IMR-90 (cell line): ENCODE measurements at regions not wholly inside any gene's neighbourhood (a gene's known extent, or its start where the extent isn't known, plus 50 kb on each side); places are given as distances from the start of the nearest gene placed in this dataset.

Experiments
- ATAC-seq: fragments of 200-7000 bp; cut with Tn5 transposase; 2 replicates; pipeline ENCODE4 v1.9.1; 2020; ENCODE audit warnings: low read depth, mild to moderate bottlenecking, moderate library complexity
- BruUV-seq: library from RNA; stranded (reverse); fragments of 400-500 nt; replicated peaks from 2 replicates; lab custom pipeline; 2021; lab: Mats Ljungman, UMichigan
- CTCF ChIA-PET: fragments of 300-600 bp; formaldehyde crosslinking; extraction: SDS; loops from one replicate; lab custom pipeline; 2021; ENCODE audit warnings: antibody characterized with exemption; lab: Yijun Ruan, JAX
- POLR2A ChIA-PET: fragments of 300-600 bp; sonication (Branson Sonifier 250); formaldehyde crosslinking; loops from one replicate; lab custom pipeline; 2022; ENCODE audit warnings: antibody characterized with exemption; ENCODE audit not compliant: unreplicated experiment; lab: Charles Lee
- DNase-seq: peaks from one replicate; pipeline ENCODE4 v3.0.0; 2013
- H2AFZ ChIP-seq: replicated peaks from 2 replicates; pipeline ENCODE3; 2013; ENCODE audit warnings: low read length, mild to moderate bottlenecking; ENCODE audit not compliant: poor library complexity
- H2AK5ac ChIP-seq: 2 replicates; pipeline ENCODE4 v1.6.1; 2013; ENCODE audit warnings: low read depth, low read length, inconsistent platforms
- H2AK9ac ChIP-seq: replicated peaks from 2 replicates; pipeline ENCODE3; 2013; ENCODE audit warnings: mild to moderate bottlenecking, low read depth, low read length, moderate library complexity; ENCODE audit not compliant: poor library complexity
- H2BK120ac ChIP-seq: 2 replicates; pipeline ENCODE4 v1.6.1; 2013; ENCODE audit warnings: low read depth, low read length, inconsistent platforms
- H2BK15ac ChIP-seq: 3 replicates; pipeline ENCODE4 v1.6.1; 2013; ENCODE audit warnings: low read depth, low read length, inconsistent platforms
- H2BK20ac ChIP-seq: 2 replicates; pipeline ENCODE4 v1.6.1; 2013; ENCODE audit warnings: low read depth, mild to moderate bottlenecking, inconsistent platforms, low read length, moderate library complexity
- H2BK5ac ChIP-seq: 2 replicates; pipeline ENCODE4 v1.6.1; 2013; ENCODE audit warnings: mild to moderate bottlenecking, low read depth, low read length, inconsistent platforms; ENCODE audit not compliant: poor library complexity, severe bottlenecking
- H3K14ac ChIP-seq: replicated peaks from 2 replicates; pipeline ENCODE4 v1.6.1; 2013; ENCODE audit warnings: low read depth, low read length, inconsistent platforms
- H3K18ac ChIP-seq: 2 replicates; pipeline ENCODE4 v1.6.1; 2013; ENCODE audit warnings: low read depth, low read length, control low read depth
- H3K23ac ChIP-seq: 2 replicates; pipeline ENCODE4 v1.6.1; 2013; ENCODE audit warnings: low read depth, low read length, inconsistent platforms
- H3K27ac ChIP-seq: 2 replicates; pipeline ENCODE4 v1.5.1; 2013; ENCODE audit warnings: mild to moderate bottlenecking, control low read depth, low read length; ENCODE audit not compliant: insufficient read depth
- H3K27me3 ChIP-seq: 2 replicates; pipeline ENCODE4 v1.6.1; 2013; ENCODE audit warnings: low read length; ENCODE audit not compliant: control insufficient read depth, insufficient read depth
- H3K36me3 ChIP-seq: 2 replicates; pipeline ENCODE4 v1.6.1; 2013; ENCODE audit warnings: low read length, mixed read lengths; ENCODE audit not compliant: control insufficient read depth, insufficient read depth
- H3K4ac ChIP-seq: 2 replicates; pipeline ENCODE4 v1.6.1; 2013; ENCODE audit warnings: low read depth, low read length, inconsistent platforms
- H3K4me1 ChIP-seq: 2 replicates; pipeline ENCODE4 v1.6.1; 2013; ENCODE audit warnings: low read length, mixed read lengths; ENCODE audit not compliant: control insufficient read depth, insufficient read depth
- H3K4me2 ChIP-seq: 2 replicates; pipeline ENCODE4 v1.6.1; 2013; ENCODE audit warnings: low read depth, mild to moderate bottlenecking, control low read depth, low read length, moderate library complexity
- H3K4me3 ChIP-seq: 2 replicates; pipeline ENCODE4 v1.5.1; 2013; ENCODE audit warnings: low read depth, mild to moderate bottlenecking, control low read depth, low read length, moderate library complexity; ENCODE audit not compliant: insufficient read depth
- H3K56ac ChIP-seq: 2 replicates; pipeline ENCODE4 v1.6.1; 2013; ENCODE audit warnings: low read length, inconsistent platforms; ENCODE audit not compliant: insufficient read depth; ENCODE audit errors: extremely low read depth
- H3K79me1 ChIP-seq, 2 experiments: 2 replicates each; pipeline ENCODE4 v1.6.1; 2013; ENCODE audit warnings: low read length in 2 of 2, inconsistent platforms in 1 of 2, low read depth in 1 of 2
- H3K9ac ChIP-seq: 2 replicates; pipeline ENCODE4 v1.6.1; 2013; ENCODE audit warnings: low read depth, low read length, control low read depth
- H3K9me1 ChIP-seq: 2 replicates; pipeline ENCODE4 v1.6.1; 2013; ENCODE audit warnings: low read length, inconsistent platforms; ENCODE audit not compliant: insufficient read depth
- H3K9me3 ChIP-seq: 2 replicates; pipeline ENCODE4 v1.6.1; 2013; ENCODE audit warnings: low read length; ENCODE audit not compliant: control insufficient read depth, insufficient read depth
- H4K20me1 ChIP-seq: 2 replicates; pipeline ENCODE4 v1.6.1; 2013; ENCODE audit warnings: low read length, inconsistent platforms; ENCODE audit not compliant: insufficient read depth
- H4K5ac ChIP-seq: 2 replicates; pipeline ENCODE4 v1.6.1; 2013; ENCODE audit warnings: mild to moderate bottlenecking, low read depth, low read length, control low read depth
- H4K8ac ChIP-seq, 2 experiments: 2 replicates each; pipeline ENCODE4 v1.6.1; 2013; ENCODE audit warnings: low read depth in 2 of 2, low read length in 2 of 2, control low read depth in 1 of 2, inconsistent platforms in 1 of 2
- H4K91ac ChIP-seq: 2 replicates; pipeline ENCODE4 v1.6.1; 2013; ENCODE audit warnings: low read depth, low read length, inconsistent platforms; ENCODE audit not compliant: insufficient read depth
- BHLHE40 ChIP-seq: fragments of 150-350 bp; IDR thresholded peaks from 2 replicates; pipeline ENCODE4 v1.6.1; 2016; ENCODE audit warnings: mild to moderate bottlenecking, low read depth, low read length
- CEBPB ChIP-seq: IDR thresholded peaks from 2 replicates; pipeline ENCODE4 v1.6.1; 2012; ENCODE audit warnings: low read depth, low read length, improper control_type of control experiment
- CHD1 ChIP-seq: IDR thresholded peaks from 2 replicates; pipeline ENCODE4 v1.6.1; 2012; ENCODE audit warnings: low read depth, low read length, improper control_type of control experiment
- ELK1 ChIP-seq: fragments of 150-350 bp; IDR thresholded peaks from 2 replicates; pipeline ENCODE4 v1.6.1; 2016; ENCODE audit warnings: low read depth, mild to moderate bottlenecking, low read length, moderate library complexity, borderline replicate concordance
- FOS ChIP-seq: fragments of 150-350 bp; IDR thresholded peaks from 2 replicates; pipeline ENCODE4 v1.6.1; 2016; ENCODE audit warnings: low read depth, low read length
- MAFK ChIP-seq: IDR thresholded peaks from 2 replicates; pipeline ENCODE4 v1.6.1; 2012; ENCODE audit warnings: low read depth, low read length, improper control_type of control experiment
- MAZ ChIP-seq: IDR thresholded peaks from 2 replicates; pipeline ENCODE4 v1.6.1; 2012; ENCODE audit warnings: low read depth, mild to moderate bottlenecking, low read length, improper control_type of control experiment, moderate library complexity, borderline replicate concordance
- MXI1 ChIP-seq: IDR thresholded peaks from 2 replicates; pipeline ENCODE4 v1.6.1; 2012; ENCODE audit warnings: low read depth, mild to moderate bottlenecking, low read length, moderate library complexity, borderline replicate concordance
- NFE2L2 ChIP-seq: fragments of 150-350 bp; IDR thresholded peaks from 2 replicates; pipeline ENCODE4 v1.6.1; 2016; ENCODE audit warnings: low read depth, mild to moderate bottlenecking, low read length
- POLR2A ChIP-seq: IDR thresholded peaks from 2 replicates; pipeline ENCODE4 v1.6.1; 2012; ENCODE audit warnings: mild to moderate bottlenecking, low read depth, low read length
- RAD21 ChIP-seq: IDR thresholded peaks from 2 replicates; pipeline ENCODE4 v1.6.1; 2012; ENCODE audit warnings: low read length, improper control_type of control experiment
- RCOR1 ChIP-seq: IDR thresholded peaks from 2 replicates; pipeline ENCODE4 v1.6.1; 2012; ENCODE audit warnings: mild to moderate bottlenecking, low read length, improper control_type of control experiment; ENCODE audit not compliant: insufficient replicate concordance
- RFX5 ChIP-seq: IDR thresholded peaks from 2 replicates; pipeline ENCODE4 v1.8.0; 2012; ENCODE audit warnings: low read depth, mild to moderate bottlenecking, low read length, moderate library complexity
- SMC3 ChIP-seq: fragments of 150-350 bp; IDR thresholded peaks from 2 replicates; pipeline ENCODE4 v1.6.1; 2016; ENCODE audit warnings: low read depth, mild to moderate bottlenecking, antibody characterized with exemption, low read length, moderate library complexity
- USF2 ChIP-seq: fragments of 150-350 bp; IDR thresholded peaks from 2 replicates; pipeline ENCODE4 v1.6.1; 2017; ENCODE audit warnings: mild to moderate bottlenecking, antibody characterized with exemption, low read length, low read depth
- dilution Hi-C: fragments of 300-500 bp; cut with HindIII; formaldehyde crosslinking; loops from one replicate; pipeline ENCODE4 v1.14.3; 2018; ENCODE audit warnings: low sequenced_read_pairs; ENCODE audit not compliant: unreplicated experiment
- in situ Hi-C: fragments of 300-500 bp; cut with MboI; formaldehyde crosslinking; loops from 3 replicates; pipeline ENCODE4 v1.14.3; 2019; ENCODE audit warnings: low sequenced_read_pairs, inconsistent platforms, mixed read lengths
- intact Hi-C: fragments of 100-400 bp; cut with micrococcal nuclease; formaldehyde crosslinking; loops from 2 replicates; pipeline ENCODE4 v1.10.0; 2022
- TF ChIP-seq, protein P1 (sequence below): conservative IDR thresholded peaks from 2 replicates; pipeline ENCODE4 v1.5.1; 2012; ENCODE audit warnings: mild to moderate bottlenecking, low read depth, low read length, improper control_type of control experiment

DNA sequence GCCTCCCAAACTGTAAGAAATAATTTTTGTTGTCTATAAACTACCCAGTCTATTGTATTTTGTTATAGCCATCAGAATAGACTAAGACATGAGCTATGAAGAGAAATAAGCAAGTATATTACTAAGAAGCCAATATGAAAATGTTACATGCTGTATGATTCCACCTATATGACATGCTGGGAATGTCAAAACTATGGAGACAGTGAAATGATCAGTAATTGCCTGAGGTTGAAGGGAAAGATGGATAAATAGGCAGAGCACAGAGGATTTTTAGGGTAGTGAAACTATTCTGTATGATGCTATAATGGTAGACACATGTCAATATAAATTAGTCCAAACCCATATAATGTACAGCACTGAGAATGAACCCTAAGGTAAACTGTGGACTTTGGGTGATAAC is 261.3 kb upstream of the PCDH15 start:
- Histone ChIP-seq H3K18ac (no peak overlapping the region), H2BK5ac (no peak overlapping the region), H3K4me2 (no peak overlapping the region), H3K79me1 (no peaks in the 10 kb centered on the region), H3K4me1 (no peaks in the 10 kb centered on the region), H4K20me1 (no peaks in the 10 kb centered on the region), H4K91ac (no peak overlapping the region), H3K14ac (no peak overlapping the region), H3K4ac (no peak overlapping the region), H3K9ac (no peak overlapping the region), H3K56ac (no peak overlapping the region), H4K8ac (no peak overlapping the region), H3K36me3 (no peaks in the 10 kb centered on the region), H2AFZ (no peak overlapping the region), H3K9me3 (no peaks in the 10 kb centered on the region), H3K27me3 (no peaks in the 10 kb centered on the region), H2BK20ac (no peak overlapping the region), H2BK15ac (no peak overlapping the region), H3K9me1 (no peaks in the 10 kb centered on the region), H3K27ac (no peak overlapping the region), H3K4me3 (no peak overlapping the region), H2AK5ac (no peak overlapping the region), H4K5ac (no peak overlapping the region), H3K23ac (no peak overlapping the region), H2BK120ac (no peak overlapping the region), H2AK9ac (no peak overlapping the region)
- no TSS peak for BruUV-seq
- CTCF ChIA-PET: no interaction called here
- intact Hi-C loops: no loop called here
- dilution Hi-C loops: no loop called here
- DNase-seq: no peak
- in situ Hi-C loops: no loop called here
- ATAC-seq: no peak
- POLR2A ChIA-PET: no interaction called here
- no peak for TF ChIP-seq MXI1
- no peak for TF ChIP-seq RAD21
- no peak for TF ChIP-seq RFX5
- no peak for TF ChIP-seq RCOR1
- TF ChIP-seq POLR2A: no peak
- no peak for TF ChIP-seq MAFK
- TF ChIP-seq MAZ: no peak
- TF ChIP-seq, protein P1, sequence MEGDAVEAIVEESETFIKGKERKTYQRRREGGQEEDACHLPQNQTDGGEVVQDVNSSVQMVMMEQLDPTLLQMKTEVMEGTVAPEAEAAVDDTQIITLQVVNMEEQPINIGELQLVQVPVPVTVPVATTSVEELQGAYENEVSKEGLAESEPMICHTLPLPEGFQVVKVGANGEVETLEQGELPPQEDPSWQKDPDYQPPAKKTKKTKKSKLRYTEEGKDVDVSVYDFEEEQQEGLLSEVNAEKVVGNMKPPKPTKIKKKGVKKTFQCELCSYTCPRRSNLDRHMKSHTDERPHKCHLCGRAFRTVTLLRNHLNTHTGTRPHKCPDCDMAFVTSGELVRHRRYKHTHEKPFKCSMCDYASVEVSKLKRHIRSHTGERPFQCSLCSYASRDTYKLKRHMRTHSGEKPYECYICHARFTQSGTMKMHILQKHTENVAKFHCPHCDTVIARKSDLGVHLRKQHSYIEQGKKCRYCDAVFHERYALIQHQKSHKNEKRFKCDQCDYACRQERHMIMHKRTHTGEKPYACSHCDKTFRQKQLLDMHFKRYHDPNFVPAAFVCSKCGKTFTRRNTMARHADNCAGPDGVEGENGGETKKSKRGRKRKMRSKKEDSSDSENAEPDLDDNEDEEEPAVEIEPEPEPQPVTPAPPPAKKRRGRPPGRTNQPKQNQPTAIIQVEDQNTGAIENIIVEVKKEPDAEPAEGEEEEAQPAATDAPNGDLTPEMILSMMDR: no peak
- no peak for TF ChIP-seq USF2
- TF ChIP-seq NFE2L2: no peak
- no peak for TF ChIP-seq FOS
- no peak for TF ChIP-seq SMC3
- no peak for TF ChIP-seq CEBPB
- no peak for TF ChIP-seq CHD1
- TF ChIP-seq ELK1: no peak
- TF ChIP-seq BHLHE40: no peak
